NT2/D1 (cell line): ENCODE measurements at regions not wholly inside any gene's neighbourhood (a gene's known extent, or its start where the extent isn't known, plus 50 kb on each side); places are given as distances from the start of the nearest gene placed in this dataset.

Experiments
- YY1 ChIP-seq: IDR thresholded peaks from 2 replicates; pipeline ENCODE4 v1.6.1; 2011; ENCODE audit not compliant: insufficient read length, insufficient read depth
- ZNF274 ChIP-seq: IDR thresholded peaks from 2 replicates; pipeline ENCODE4 v1.6.1; 2011; ENCODE audit warnings: mild to moderate bottlenecking, low read depth, low read length

GRCh38 chr7:16365952-16366351 lies 55.4 kb downstream of the CRPPA start:
- no peak for TF ChIP-seq ZNF274
- TF ChIP-seq YY1, result no peak
